WTC11 (cell line): ENCODE measurements at regions not wholly inside any gene's neighbourhood (a gene's known extent, or its start where the extent isn't known, plus 50 kb on each side); places are given as distances from the start of the nearest gene placed in this dataset.

Experiments
- ATAC-seq: fragments of 200-7000 bp; cut with Tn5 transposase; 2 replicates; pipeline ENCODE4 v1.10.0; 2021; ENCODE audit warnings: mild to moderate bottlenecking, moderate library complexity
- CTCF ChIA-PET: fragments of 300-600 bp; sonication (Branson Sonifier 250); formaldehyde crosslinking; loops from one replicate; lab custom pipeline; 2021; ENCODE audit warnings: antibody characterized with exemption; lab: Charles Lee
- POLR2A ChIA-PET: fragments of 350-600 bp; sonication (Branson Sonifier 250); formaldehyde crosslinking; loops from one replicate; lab custom pipeline; 2021; ENCODE audit warnings: antibody characterized with exemption; lab: Charles Lee
- DNase-seq: peaks from one replicate; pipeline ENCODE4 v3.0.0; 2021; ENCODE audit warnings: low spot score
- H3K27ac Mint-ChIP-seq: 2 replicates; pipeline ENCODE4 v1.8.0; 2021; ENCODE audit warnings: mixed read lengths
- H3K27me3 Mint-ChIP-seq: 2 replicates; pipeline ENCODE4 v1.8.0; 2021; ENCODE audit warnings: low read depth, mild to moderate bottlenecking, moderate library complexity, mixed read lengths
- H3K36me3 Mint-ChIP-seq: 2 replicates; pipeline ENCODE4 v1.8.0; 2021; ENCODE audit warnings: mixed read lengths
- H3K4me1 Mint-ChIP-seq: 2 replicates; pipeline ENCODE4 v1.8.0; 2022; ENCODE audit warnings: mixed read lengths
- H3K4me3 Mint-ChIP-seq: 2 replicates; pipeline ENCODE4 v1.8.0; 2021; ENCODE audit warnings: mild to moderate bottlenecking, moderate library complexity, mixed read lengths
- H3K9me3 Mint-ChIP-seq: 2 replicates; pipeline ENCODE4 v1.8.0; 2021; ENCODE audit warnings: mixed read lengths
- ARID4B ChIP-seq: sonication (generic); formaldehyde crosslinking; IDR thresholded peaks from 2 replicates; pipeline ENCODE4 v1.8.0; 2023; ENCODE audit warnings: missing genetic modification reagents, mild to moderate bottlenecking, borderline replicate concordance
- ATF6 ChIP-seq: sonication (generic); formaldehyde crosslinking; IDR thresholded peaks from 2 replicates; pipeline ENCODE4 v1.8.1; 2023; ENCODE audit warnings: mild to moderate bottlenecking, missing genetic modification reagents
- CDX4 ChIP-seq: fragments of 250-450 bp; sonication (Bioruptor Pico); IDR thresholded peaks from 2 replicates; pipeline ENCODE4 v1.9.0; 2021; ENCODE audit warnings: moderate library complexity, mild to moderate bottlenecking, inconsistent platforms, borderline replicate concordance
- ERG ChIP-seq: fragments of 250-450 bp; sonication (Bioruptor Pico); IDR thresholded peaks from 2 replicates; pipeline ENCODE4 v1.8.0; 2021; ENCODE audit warnings: mild to moderate bottlenecking
- GRHL2 ChIP-seq: fragments of 250-450 bp; sonication (Bioruptor Pico); IDR thresholded peaks from 2 replicates; pipeline ENCODE4 v1.8.0; 2022; ENCODE audit warnings: mild to moderate bottlenecking, moderate library complexity; ENCODE audit not compliant: insufficient replicate concordance, severe bottlenecking
- GTF2I ChIP-seq: fragments of 250-450 bp; sonication (Bioruptor Pico); conservative IDR thresholded peaks from 2 replicates; pipeline ENCODE4 v1.4.0; 2021; ENCODE audit warnings: mild to moderate bottlenecking
- HMGA2 ChIP-seq: fragments of 250-450 bp; sonication (Bioruptor Pico); IDR thresholded peaks from 2 replicates; pipeline ENCODE4 v1.4.0; 2021; ENCODE audit warnings: mild to moderate bottlenecking, moderate library complexity
- IRF1 ChIP-seq: sonication (generic); formaldehyde crosslinking; IDR thresholded peaks from 2 replicates; pipeline ENCODE4 v1.8.0; 2023; ENCODE audit warnings: missing genetic modification reagents
- MXD4 ChIP-seq: fragments of 250-450 bp; sonication (Bioruptor Pico); IDR thresholded peaks from 2 replicates; pipeline ENCODE4 v1.8.0; 2021; ENCODE audit warnings: mild to moderate bottlenecking, moderate library complexity, borderline replicate concordance
- SP1 ChIP-seq: sonication (generic); formaldehyde crosslinking; conservative IDR thresholded peaks from 2 replicates; pipeline ENCODE4 v1.8.1; 2022; ENCODE audit warnings: missing genetic modification reagents
- TEAD4 ChIP-seq: sonication (generic); formaldehyde crosslinking; IDR thresholded peaks from 2 replicates; pipeline ENCODE4 v1.8.0; 2022; ENCODE audit warnings: mild to moderate bottlenecking, missing genetic modification reagents
- USF2 ChIP-seq: sonication (generic); formaldehyde crosslinking; IDR thresholded peaks from 2 replicates; pipeline ENCODE4 v1.8.1; 2023; ENCODE audit warnings: mild to moderate bottlenecking, missing genetic modification reagents, moderate library complexity
- ZMAT4 ChIP-seq: fragments of 250-450 bp; sonication (Bioruptor Pico); IDR thresholded peaks from 2 replicates; pipeline ENCODE4 v1.9.0; 2021; ENCODE audit warnings: mild to moderate bottlenecking
- ZNF317 ChIP-seq: sonication (generic); formaldehyde crosslinking; IDR thresholded peaks from 2 replicates; pipeline ENCODE4 v1.8.1; 2023; ENCODE audit warnings: low read depth, mild to moderate bottlenecking, moderate library complexity, missing genetic modification reagents, borderline replicate concordance
- ZNF425 ChIP-seq: fragments of 250-450 bp; sonication (Bioruptor Pico); conservative IDR thresholded peaks from 2 replicates; pipeline ENCODE4 v1.9.0; 2021; ENCODE audit warnings: mild to moderate bottlenecking
- ZNF532 ChIP-seq: fragments of 250-450 bp; sonication (Bioruptor Pico); IDR thresholded peaks from 2 replicates; pipeline ENCODE4 v1.9.0; 2021; ENCODE audit warnings: mild to moderate bottlenecking, borderline replicate concordance

- no peak for TF ChIP-seq ARID4B
- no peak for TF ChIP-seq ZNF532 (CRISPR knock-in tag)
- no peak for TF ChIP-seq CDX4 (CRISPR knock-in tag)
- no peak for TF ChIP-seq MXD4
- TF ChIP-seq HMGA2 (CRISPR knock-in tag) = no peak
Observed at GRCh38 chr22:22951035-22951434, 63.4 kb downstream of the IGLL5 start (continued).

GRCh38 chr22:22952531-22953280 lies 65.1 kb downstream of the IGLL5 start:
- H3K9me3 Mint-ChIP-seq = peaks cover 7% of the 10 kb centered on the region
- ATAC-seq (no peak), DNase-seq (no peak)
- H3K36me3 Mint-ChIP-seq = no peaks in the 10 kb centered on the region
- no peak overlapping the region for H3K4me3 Mint-ChIP-seq
- TF ChIP-seq USF2 (no peak), TEAD4 (CRISPR knock-in tag) (no peak), IRF1 (CRISPR knock-in tag) (no peak), ATF6 (no peak), SP1 (CRISPR knock-in tag) (no peak), GTF2I (CRISPR knock-in tag) (no peak), ZNF425 (no peak), ERG (no peak), ZNF317 (CRISPR knock-in tag) (no peak), ZMAT4 (CRISPR knock-in tag) (no peak), GRHL2 (CRISPR knock-in tag) (no peak)
- ChIA-PET POLR2A (no interaction called here), CTCF (interaction anchor here (0.7 to 6.1 kb wide), 3 partner anchors 9 to 97 kb away, joined by 3 to 91 read pairs (median 34); no protein-coding TSS in a partner anchor)
- H3K27me3 Mint-ChIP-seq = peaks cover 78% of the 10 kb centered on the region
- H3K4me1 Mint-ChIP-seq = no peaks in the 10 kb centered on the region
- H3K27ac Mint-ChIP-seq = no peak overlapping the region
